Posterior cingulate gyrus (tissue), 11 donors: ENCODE measurements at regions not wholly inside any gene's neighbourhood (a gene's known extent, or its start where the extent isn't known, plus 50 kb on each side); places are given as distances from the start of the nearest gene placed in this dataset.

Experiments used
- DNase-seq, 10 donors: peaks; one replicate each; pipeline versions ENCODE4 v3.0.0 to v3.0.0-alpha.2; 2020 to 2021; ENCODE audit warnings: mixed read lengths in 3 of 10
- intact Hi-C: fragments of 100-400 bp; cut with DNase I; formaldehyde crosslinking; loops from one replicate; pipeline ENCODE4 v1.15.1; 2023

- DNase-seq = no peak
- intact Hi-C loops = no loop called here
Measured at GRCh38 chr17:55585629-55586028, 74.4 kb upstream of the SMIM36 start.

DNA sequence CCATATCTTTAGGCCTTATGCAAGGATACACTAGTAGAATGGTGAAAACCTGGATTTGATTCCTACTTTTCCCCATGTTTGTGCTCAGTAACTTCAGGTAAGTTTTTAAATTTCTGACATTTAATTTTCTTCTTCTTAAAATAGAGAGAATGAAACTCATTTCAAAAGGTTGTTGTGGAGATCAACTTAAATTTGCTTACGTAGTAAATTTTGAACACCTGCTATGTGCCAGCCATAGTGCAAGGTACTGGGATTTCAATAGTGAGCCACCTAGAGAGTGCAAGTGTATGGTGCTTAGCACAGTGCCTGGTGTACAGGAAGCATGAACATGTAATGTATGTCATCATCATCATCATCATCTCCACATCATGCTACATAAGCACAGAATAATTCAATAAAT lies 73.6 kb upstream of the SMIM36 start:
- intact Hi-C loops = no loop called here
- no peak for DNase-seq

DNA sequence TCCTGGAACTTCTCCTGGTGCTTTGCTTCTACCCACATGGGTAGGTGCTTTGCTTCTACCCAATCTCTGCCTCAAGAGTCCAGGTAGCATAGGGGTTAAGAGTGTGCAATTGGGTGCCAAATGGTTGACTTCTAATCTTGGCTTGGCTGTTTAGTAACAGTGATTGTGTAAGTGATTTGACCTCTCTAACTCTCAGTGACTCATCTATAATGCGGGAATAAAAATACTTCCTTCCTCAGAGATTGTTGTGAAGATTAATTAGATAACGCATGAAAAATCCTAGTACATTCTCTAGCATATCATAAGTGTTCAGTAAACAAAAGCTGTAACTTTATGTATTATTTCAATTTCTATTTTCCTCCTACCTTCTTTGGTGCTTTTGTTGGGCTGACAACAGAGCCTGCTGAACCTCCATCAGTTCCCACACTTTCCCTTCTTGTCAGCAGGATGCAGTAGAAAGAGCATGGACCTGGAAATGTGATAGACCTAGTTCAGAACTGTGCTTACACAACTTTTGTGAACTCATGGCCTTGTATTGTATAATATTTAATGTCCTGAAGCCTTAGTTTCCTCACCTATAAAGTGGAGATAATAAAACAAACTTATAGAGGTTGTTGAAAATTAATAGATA lies 72.9 kb upstream of the SMIM36 start:
- no peak for DNase-seq
- intact Hi-C loops = no loop called here

DNA sequence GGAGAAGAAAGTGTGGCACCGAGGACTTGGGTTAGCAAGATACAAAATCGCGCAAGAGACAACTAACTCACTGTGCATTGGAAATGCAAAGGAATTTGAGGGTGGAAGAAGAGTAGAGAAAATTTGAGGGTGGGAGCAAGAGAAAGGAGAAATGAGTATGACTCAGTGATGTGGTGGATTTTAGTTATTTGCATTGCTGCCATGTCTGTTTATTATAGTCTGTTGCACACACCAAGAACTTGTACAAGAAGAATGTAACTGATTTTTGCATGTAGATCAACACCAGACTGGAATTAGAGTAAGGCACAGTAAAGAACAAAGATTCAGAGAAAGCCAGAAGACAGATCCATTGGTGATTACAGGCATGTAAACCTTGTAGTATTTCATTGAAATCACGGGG lies 71.6 kb upstream of the SMIM36 start:
- intact Hi-C loops = no loop called here
- no peak for DNase-seq

DNA sequence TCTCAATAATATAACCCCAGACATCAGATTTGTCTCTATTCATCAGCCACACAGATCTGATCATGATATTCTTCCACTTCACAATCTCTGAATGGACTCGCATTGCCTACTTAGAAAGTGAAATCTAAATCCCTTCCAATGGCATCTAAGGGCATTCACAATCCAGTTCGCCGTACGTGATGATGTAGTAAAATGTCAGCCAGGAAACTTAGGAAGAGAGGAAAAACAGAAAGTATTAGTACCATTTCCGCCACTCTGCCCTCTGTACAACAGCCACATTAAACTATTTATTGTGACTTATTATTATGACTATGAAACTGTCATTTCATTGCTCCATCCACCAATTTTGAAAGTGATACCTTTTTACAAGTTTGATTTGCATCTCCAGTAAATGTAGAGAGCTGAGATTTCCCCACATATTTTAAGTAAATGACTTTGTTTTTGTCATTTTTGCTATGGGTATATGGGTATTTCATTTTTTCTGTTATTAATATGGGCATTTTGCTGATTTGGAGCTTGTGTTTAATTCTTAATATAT lies 69.4 kb upstream of the SMIM36 start:
- intact Hi-C loops = no loop called here

DNA sequence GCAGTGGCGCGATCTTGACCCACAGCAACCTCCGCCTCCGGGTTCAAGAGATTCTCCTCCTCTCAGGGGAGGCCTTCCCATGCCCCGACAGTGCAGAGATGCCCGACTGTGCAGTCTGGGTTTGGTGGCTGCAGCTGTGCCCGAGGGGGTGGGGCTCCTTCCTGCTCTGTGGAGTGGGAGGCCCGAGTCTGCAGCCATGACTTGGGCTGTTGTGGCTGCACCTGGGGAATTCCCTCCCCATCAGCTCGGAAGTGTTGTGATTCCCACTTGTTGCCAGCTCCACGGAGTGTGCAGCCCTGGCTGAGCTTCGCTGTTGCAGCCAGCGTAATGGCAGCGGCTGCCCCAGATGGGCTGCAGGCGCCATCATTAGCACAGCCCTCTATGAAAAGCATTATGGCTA lies 66.4 kb upstream of the SMIM36 start:
- intact Hi-C loops = no loop called here
- peak in 2 of 10 donors; percentile 63 to 70 for DNase-seq

More for the DNA sequence above, 69.4 kb upstream of the SMIM36 start:
- no peak for DNase-seq

DNA sequence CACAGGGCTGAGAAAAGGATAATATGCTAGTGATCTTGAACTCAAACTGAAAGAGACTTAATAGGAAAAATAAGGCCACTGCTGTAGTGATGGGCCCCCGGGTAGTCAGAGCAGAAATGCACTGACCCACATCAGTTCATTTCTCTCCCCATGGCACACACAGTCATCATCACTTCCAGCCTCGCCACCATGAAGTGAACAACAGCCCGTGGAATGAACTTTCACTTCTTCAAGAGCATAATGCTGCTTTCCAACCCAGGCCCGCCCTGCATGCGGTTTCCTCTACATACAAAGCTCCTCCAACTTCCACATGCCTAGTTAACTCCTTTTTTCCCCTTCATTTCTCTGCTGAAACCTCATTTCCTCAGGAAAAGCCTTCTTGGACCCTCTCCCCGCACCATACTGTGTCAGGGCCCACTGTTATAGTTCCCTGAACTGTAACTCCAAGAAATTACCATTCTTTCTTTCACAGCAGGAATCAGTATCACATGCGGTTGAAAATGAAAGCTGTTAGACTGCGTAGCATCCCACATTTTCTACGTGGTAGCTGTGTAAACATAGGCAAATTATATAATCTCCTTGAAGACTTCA lies 65.8 kb upstream of the SMIM36 start:
- DNase-seq = peak in 3 of 10 donors; percentile 15 to 65 (median 49)
- intact Hi-C loops = no loop called here

DNA sequence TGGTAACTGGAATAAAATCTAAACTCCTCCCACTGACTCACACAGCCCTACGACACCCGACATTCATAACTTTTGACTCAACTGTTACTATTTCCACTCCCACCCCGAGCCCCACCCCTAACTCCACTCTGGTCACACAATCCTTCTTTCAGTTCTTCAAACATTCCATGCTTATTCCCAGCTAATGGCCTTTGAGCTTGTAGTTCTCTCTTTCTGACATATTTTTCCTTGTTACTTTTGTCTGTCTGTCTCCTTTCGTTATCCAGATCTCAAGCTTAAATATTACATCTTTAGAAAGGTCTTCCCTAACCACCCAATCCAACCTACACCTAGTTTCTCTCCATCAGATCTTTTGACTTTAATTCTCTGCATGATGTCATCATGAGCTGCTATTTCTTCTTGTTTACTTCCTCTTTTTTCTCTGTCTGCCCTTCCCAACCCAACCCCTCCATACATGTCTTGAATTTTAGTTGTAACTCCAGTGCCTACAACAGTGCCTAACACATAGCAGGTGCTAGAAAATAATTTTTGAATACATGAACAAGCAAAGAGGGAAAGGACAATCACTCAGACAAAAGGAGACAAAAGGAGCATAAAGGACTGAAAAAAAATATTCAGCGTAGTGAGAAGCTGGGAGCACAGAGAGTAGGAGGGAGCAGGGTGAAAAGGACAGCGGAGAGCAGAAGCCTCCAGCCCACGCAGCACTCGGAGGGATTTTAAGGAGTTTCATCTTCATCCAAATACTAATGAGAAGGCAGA lies 65.2 kb upstream of the SMIM36 start:
- intact Hi-C loops = no loop called here
- DNase-seq = no peak

DNA sequence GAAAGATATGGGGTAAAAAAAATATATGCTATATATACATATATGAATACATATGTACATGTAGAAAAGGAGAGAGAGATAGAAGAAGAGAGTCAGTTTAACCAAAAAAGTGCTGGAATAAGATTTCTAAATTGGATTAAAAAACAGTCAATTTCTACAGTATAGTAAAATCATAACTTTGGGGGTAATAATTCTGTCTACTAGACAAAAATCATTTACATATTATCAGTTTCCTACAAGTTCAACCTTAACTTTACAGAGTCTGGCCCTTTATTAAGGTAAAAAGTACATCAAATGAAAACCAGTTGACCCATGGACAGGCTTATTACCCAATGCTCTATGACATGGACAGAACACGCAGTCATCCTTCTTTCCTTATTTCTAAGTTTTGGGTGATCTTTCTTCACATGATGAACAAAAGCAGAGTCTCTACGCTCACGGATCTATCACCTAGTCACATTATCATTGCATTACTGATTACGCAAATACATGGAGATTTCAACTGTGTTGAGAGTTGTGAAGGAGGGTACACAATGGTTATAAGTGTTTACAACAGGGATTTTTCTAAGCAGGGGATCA lies 63.9 kb upstream of the SMIM36 start:
- no peak for DNase-seq
- intact Hi-C loops = no loop called here

DNA sequence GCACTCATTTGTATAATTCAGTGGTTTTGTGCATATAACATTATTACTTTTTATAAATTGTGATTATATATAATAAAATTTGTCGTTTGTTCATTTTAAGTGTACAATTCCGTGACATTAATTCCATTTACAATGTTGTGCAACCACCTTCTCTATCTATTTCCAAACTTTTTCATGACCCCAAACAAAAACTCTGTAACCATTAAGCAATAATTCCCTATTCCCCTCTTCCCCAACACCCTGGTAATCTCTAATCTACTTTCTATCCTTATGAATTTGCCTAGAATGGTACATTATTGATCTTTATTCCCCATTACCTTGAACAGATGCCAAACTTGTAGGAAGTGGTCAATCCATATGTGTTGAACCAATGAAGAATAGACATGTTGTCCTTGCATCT lies 61.3 kb upstream of the SMIM36 start:
- intact Hi-C loops = no loop called here

DNA sequence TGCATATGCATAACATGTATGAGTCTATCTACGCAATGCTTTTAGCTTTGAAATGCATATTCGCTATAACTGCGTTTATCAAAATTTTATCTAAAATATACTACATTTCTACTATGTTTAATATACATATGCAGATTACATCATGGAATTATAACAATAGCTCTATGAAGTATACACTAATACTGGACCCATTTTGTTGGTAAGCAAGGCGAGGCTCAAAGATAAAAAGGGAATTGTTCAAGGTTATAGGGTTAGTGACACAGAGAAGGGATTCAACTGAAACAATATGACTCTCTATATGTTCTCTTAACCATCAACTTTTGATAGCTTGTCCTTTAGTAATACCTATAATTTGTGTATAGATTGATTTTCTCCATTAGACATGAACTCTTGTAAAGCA lies 60.9 kb upstream of the SMIM36 start:
- intact Hi-C loops = no loop called here
- DNase-seq = no peak

More for the DNA sequence above, 61.3 kb upstream of the SMIM36 start:
- DNase-seq = no peak

- intact Hi-C loops = no loop called here
- no peak for DNase-seq
Measured at GRCh38 chr17:55571095-55571494, 59.8 kb upstream of the SMIM36 start.

- intact Hi-C loops = no loop called here
- peak in 1 of 10 donors; percentile 80 for DNase-seq
Measured at GRCh38 chr17:55570391-55570790, 59.1 kb upstream of the SMIM36 start.

DNA sequence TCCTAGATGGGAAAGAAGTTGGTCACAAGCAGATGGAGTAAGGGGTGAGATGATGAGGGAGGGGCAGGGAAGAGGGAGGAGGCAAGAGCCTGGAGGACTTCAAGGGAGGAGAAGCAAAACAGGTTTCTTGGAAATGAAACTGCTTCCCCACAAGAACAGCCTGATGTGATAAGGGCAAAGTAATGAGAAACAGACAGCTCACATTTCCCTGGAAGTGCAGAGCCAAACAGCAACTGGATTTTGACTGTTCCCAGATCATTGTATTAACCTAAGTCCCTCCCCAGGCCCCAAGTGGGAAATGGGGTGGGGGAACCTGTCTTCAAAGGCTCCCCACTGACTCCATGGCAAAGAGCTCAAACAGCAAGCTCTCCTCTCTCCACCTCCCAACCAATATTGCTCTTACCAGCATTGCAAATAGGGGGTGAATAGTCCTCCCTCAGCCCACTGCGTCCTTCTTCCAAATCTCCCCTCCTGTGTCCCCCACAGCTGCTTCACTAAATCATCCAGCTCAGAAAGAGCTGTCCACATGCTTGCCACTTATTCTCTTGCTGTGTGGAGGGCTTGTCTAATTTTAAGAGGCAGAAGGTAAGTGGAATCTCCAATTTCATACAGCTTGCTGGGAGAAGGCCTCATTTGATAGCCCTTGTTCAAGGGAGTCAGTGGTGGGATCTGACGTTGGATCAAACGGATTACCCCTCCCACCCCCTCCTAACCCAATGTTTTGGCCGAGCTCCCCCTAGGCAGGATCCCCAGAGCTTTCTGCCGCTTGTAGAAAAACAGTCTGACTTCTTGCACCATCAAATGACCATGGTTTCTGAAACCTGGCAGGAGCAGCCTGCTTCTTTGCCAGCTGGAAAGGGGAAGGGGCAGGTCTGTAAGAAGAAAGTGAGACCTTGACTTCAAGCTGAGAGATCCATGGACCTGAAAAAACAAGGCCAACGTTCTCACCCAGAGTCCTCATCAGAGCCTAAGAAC lies 56.3 kb upstream of the SMIM36 start:
- intact Hi-C loops = no loop called here
- peak in 1 of 10 donors; percentile 49 for DNase-seq

DNA sequence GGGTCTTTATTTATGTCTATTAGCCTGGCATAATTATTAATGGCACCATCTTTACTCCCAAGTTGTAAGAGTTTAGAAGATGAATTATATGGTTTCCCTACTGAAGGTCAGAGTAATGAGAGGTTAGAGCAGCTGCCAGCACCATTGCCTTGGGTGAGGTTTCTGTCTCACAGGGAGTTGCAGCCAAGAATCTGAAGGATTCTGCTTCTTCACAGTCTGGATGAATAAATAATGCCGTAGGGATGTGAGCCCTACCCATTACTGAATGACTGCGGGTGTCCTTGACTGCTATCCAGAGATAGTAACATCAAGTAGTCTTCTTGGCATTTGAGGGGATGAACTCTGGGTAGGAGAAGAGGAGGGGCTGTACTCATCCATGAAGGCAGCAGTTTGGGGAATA lies 52.8 kb upstream of the SMIM36 start:
- intact Hi-C loops = no loop called here
- DNase-seq = no peak

- intact Hi-C loops = no loop called here
- no peak for DNase-seq
Measured at GRCh38 chr17:55563363-55563762, 52.1 kb upstream of the SMIM36 start.

GRCh38 chr17:55561973-55562495 lies 50.8 kb upstream of the SMIM36 start:
- DNase-seq = no peak
- intact Hi-C loops = no loop called here

GRCh38 chr17:55561316-55561972 lies 50.2 kb upstream of the SMIM36 start:
- intact Hi-C loops = no loop called here
- DNase-seq = peak in 1 of 10 donors; percentile 63
